AG10803 (cell line): ENCODE measurements at regions not wholly inside any gene's neighbourhood (a gene's known extent, or its start where the extent isn't known, plus 50 kb on each side); places are given as distances from the start of the nearest gene placed in this dataset.

Source experiments
- DNase-seq: peaks from one replicate; pipeline ENCODE4 v3.0.0; 2010; ENCODE audit warnings: low read depth
- H3K4me3 ChIP-seq: 2 replicates; pipeline ENCODE4 v1.5.1; 2011; ENCODE audit warnings: mild to moderate bottlenecking, low read length, control low read depth
- CTCF ChIP-seq: conservative IDR thresholded peaks from 2 replicates; pipeline ENCODE4 v1.5.1; 2011; ENCODE audit warnings: mild to moderate bottlenecking, low read length, control low read depth, inconsistent platforms

GRCh38 chr6:147077251-147077650 is 127.0 kb upstream of the STXBP5 start:
- no peak for DNase-seq
- no peak for TF ChIP-seq CTCF
- no peak overlapping the region for H3K4me3 ChIP-seq

- TF ChIP-seq CTCF = no peak
- H3K4me3 ChIP-seq = no peak overlapping the region
- DNase-seq = no peak
These were observed 126.1 kb upstream of the STXBP5 start for GRCh38 chr6:147078106-147078505.

GRCh38 chr6:147078602-147079001 is 125.6 kb upstream of the STXBP5 start:
- TF ChIP-seq CTCF = no peak
- no peak overlapping the region for H3K4me3 ChIP-seq
- no peak for DNase-seq

GRCh38 chr6:147080225-147080624 is 124.0 kb upstream of the STXBP5 start:
- TF ChIP-seq CTCF = no peak
- DNase-seq = no peak
- H3K4me3 ChIP-seq = no peak overlapping the region

- no peak for TF ChIP-seq CTCF
- no peak for DNase-seq
- no peak overlapping the region for H3K4me3 ChIP-seq
These were observed 123.1 kb upstream of the STXBP5 start for GRCh38 chr6:147081076-147081609.

GRCh38 chr6:147087641-147088040 is 116.6 kb upstream of the STXBP5 start:
- peak; percentile 45 for DNase-seq
- TF ChIP-seq CTCF = no peak
- H3K4me3 ChIP-seq = no peak overlapping the region

- no peak for TF ChIP-seq CTCF
- no peak for DNase-seq
These were observed 115.4 kb upstream of the STXBP5 start for GRCh38 chr6:147088861-147089260.

More at GRCh38 chr6:147088861-147089260, 115.4 kb upstream of the STXBP5 start:
- H3K4me3 ChIP-seq = no peak overlapping the region
